ENCODE measurements at regions not wholly inside any gene's neighbourhood (a gene's known extent, or its start where the extent isn't known, plus 50 kb on each side); places are given as distances from the start of the nearest gene placed in this dataset.

DNA sequence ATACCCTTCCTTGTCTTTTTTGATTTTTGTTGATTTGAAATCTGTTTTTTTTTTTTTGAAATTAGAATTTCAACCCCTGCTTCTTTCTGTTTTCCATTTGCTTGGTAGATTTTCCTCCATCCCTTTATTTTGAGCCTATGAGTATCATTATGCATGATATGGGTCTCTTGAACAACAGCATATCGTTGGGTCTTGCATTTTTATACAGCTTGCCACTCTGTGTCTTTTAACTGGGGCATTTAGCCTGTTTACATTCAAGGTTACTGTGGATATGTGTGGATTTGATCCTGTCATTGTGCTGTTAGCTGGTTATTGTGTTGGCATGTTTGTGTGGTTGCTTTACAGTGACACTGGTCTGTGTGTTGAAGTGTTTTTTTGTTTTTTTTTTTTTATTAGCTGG is 99.7 kb upstream of the P3H2 start:
- TF ChIP-seq, protein P1, sequence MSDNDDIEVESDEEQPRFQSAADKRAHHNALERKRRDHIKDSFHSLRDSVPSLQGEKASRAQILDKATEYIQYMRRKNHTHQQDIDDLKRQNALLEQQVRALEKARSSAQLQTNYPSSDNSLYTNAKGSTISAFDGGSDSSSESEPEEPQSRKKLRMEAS (IDR thresholded peaks at IDR 0.05; ENCODE audit: low read depth, low read length) = no peak
- TF ChIP-seq SUZ12 (IDR thresholded peaks at IDR 0.05; ENCODE audit: unreplicated experiment) = no peak
- TF ChIP-seq TCF7 (IDR thresholded peaks at IDR 0.05; ENCODE audit: borderline replicate concordance) = no peak
- no peak for TF ChIP-seq HDAC6 (IDR thresholded peaks at IDR 0.05; ENCODE audit: unreplicated experiment)
- TF ChIP-seq CTCF (IDR thresholded peaks at IDR 0.05 in 2 of 3, conservative IDR thresholded peaks at IDR 0.05 in 1 of 3; ENCODE audit: control insufficient read depth in 2 of 3, extremely low read depth in 1 of 3, insufficient read depth in 1 of 3, low read depth in 3 of 3, low read length in 3 of 3) = no peak
- no peak for TF ChIP-seq MYC (IDR thresholded peaks at IDR 0.05; ENCODE audit: insufficient read depth, insufficient read length, insufficient replicate concordance, low read length, severe bottlenecking)
- no peak for TF ChIP-seq ATF7 (IDR thresholded peaks at IDR 0.05; ENCODE audit: low read depth)

All from GM12878 (cell line).